ENCODE measurements at regions not wholly inside any gene's neighbourhood (a gene's known extent, or its start where the extent isn't known, plus 50 kb on each side); places are given as distances from the start of the nearest gene placed in this dataset.

- no peak for DNase-seq (ENCODE audit: low spot score)
Observed at GRCh38 chr3:72141264-72141663, 356.3 kb upstream of the PROK2 start.

DNA sequence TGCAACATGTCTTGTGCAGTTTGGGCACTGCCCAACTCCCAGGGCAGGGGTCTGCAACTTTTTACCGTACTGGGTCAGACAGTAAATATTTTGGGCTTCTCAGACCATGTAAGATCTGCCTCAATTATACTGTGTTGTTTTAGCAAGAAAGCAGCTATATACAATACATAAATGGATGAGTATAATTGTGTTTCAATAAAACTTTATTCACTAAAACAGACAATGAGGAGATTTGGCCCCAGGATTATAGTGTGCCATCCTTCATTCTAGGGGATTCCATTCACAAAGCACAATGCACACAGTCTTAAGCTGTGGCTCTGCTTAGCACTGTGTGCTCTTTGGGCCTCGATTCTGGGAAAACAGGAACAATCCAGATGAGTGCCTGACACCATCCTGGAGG, 354.4 kb upstream of the PROK2 start:
- DNase-seq (ENCODE audit: low spot score), result no peak

DNA sequence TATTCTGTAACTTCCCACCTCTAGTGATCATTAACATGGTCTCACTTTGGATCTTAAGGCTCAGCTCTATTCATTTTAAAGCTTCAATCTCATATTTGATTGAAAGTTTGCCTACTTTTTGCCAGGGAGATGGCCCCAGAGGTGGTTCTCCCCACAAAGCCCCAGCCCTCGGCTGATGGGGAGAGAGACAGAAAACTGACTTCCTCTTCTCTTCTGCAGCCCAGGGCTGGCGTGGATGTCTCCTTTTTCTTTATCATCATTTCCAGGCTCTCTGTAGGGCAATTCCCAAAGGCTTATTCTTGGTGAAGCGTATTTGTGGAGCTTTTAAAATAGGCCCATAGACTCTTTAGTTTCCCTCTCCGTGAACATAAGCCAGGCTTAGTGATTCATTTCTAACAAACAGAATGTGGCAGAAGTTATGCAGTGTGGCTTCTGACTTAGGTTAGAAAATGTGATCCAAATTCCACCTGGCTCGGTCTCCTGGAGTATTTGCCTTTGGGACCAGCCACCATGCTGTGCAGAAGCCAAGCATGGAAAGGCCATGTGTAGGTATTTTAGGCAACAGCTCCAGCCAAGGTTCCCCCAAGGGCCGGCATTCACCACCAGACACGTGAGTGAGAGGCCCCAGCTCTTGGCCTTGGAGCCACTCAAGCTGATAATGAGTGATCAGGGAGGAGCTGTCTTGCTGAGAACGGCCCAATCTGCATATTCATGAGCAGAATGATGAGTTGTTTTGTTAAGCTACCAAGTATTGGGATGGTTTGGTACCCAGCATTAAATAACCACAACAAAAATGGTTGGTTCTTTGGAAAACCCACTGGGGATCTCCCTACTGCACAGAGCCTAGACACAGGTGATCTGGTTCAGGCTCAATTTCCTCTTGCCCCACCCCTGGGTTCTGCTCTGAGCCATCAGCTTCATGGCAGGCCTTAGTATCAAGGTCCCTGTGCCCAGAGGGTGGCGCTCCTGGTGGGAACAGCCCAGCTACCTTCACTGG, 353.2 kb upstream of the PROK2 start:
- no peak for DNase-seq (ENCODE audit: low spot score)

- DNase-seq (ENCODE audit: low spot score), result no peak
Observed at GRCh38 chr3:72135636-72136035, 350.7 kb upstream of the PROK2 start.

GRCh38 chr3:72134989-72135451, 350.1 kb upstream of the PROK2 start:
- no peak for DNase-seq (ENCODE audit: low spot score)

DNA sequence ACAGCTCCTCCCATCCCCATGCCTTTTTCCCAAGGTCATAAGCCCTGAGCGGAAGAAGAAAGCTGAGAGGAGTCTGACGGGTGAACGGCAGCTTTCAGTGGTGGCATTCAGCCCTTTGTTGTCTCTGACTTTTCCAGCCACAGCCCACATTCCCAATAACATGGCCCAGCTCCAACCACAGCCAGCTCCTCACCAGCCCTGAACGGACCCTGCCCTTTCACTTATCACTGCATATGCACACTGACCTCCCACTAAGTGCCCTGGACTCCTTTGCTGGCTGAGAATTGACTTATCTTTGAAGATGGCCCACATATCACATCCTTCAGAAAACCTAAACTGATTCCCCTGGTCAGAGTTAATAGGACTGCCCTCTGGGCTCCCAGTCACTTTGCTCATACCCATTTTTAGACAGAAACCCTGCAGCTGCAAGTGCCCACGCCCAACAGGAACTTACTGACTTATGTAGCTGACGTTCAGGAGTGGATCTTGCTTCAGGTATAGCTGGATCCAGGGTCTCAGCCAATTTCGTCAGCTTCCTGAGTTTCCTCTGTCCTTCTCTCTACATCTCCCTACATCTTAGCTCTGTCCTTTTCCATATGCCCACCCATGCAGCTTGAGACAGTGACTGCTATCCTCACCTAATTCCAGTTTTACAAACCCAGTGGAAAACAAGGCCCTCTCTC, 348.5 kb upstream of the PROK2 start:
- DNase-seq (ENCODE audit: low spot score), result no peak

GRCh38 chr3:72131899-72132298, 347.0 kb upstream of the PROK2 start:
- no peak for DNase-seq (ENCODE audit: low spot score)

DNA sequence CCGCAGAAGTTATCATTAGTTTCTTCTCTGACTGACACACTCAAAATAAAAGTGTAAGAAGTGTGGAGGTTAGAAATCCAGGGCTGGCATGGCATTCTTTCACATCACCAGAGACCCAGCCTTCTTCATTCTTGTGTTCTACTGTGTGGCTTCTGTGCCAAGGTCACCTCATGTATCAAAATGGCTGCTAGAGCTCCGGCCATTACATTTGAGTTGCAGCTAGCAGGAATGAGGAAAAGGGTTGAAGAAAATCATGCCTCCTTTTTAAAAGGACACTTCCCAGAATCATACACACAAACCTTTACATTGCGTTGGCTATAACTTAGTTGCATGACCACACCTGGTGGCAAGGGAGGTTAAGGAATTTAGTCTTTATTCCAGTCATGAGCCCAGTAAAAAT, 345.6 kb upstream of the PROK2 start:
- no peak for DNase-seq (ENCODE audit: low spot score)

DNA sequence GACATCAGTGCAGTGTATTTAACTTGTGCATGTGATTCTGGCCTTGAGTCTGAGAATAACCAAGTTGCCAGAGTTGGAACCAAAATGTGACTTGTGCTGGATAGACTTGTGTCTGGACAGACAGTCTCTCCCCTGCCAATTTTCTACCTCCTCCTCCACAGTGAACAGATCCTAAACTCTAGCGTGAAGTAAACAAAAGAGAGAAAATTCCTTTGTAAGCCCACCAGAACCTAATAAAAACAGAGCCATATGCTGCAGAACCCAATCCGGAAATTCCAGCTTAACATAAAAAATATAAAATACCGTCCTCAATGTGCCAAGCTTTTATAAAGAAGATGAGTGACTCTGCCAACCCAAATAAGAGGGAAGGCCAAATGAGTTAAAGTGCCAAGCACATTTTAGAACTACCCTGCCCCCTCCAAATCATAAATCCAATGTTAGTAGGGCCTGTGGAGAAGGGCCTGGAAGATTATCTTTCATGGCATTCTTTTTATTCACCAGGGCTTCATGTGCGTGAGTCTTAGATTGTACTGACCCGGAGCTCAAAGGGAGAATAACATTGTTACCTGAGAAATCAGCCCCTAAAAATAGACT, 344.6 kb upstream of the PROK2 start:
- DNase-seq (ENCODE audit: low spot score), result no peak

DNA sequence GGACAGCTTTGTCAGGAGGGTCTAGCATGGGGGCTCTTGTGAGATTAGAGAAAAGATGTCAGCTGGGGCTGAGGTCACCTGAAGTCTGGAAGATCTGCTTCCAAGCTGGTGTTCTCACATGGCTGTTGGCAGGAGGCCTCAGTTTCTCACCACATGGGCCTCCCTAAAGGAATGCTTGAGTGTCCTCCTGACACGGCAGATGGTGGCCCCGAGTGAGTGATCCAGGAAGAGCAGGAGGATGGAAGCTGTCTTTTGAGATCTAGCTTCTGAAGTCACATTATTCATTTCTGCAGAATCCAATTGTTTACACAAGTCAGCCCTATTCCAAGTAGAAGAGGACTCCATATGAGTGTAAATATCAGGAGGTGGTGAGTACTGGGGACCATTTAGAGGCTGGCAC, 344.0 kb upstream of the PROK2 start:
- no peak for DNase-seq (ENCODE audit: low spot score)

DNA sequence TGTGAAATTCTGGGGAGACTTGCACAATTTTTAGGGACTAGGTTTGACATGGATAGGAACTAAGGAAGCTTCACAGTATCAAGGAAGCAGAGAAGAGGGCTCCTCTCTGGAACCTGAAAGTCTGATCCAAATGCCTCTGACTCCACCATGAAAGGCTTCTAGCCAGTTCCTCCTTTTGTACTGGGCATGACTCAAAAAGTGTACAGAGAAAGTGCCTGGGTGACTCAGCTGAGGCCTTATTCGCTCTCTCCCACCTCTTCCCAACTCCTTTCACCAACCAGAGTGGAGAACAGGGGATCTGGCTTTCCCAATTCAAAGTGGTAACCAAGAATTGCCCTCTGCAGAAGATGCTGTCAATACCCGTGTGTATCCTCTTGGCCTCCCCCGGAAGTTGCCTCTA, 342.9 kb upstream of the PROK2 start:
- DNase-seq (ENCODE audit: low spot score), result no peak

- DNase-seq (ENCODE audit: low spot score), result no peak
Observed at GRCh38 chr3:72127224-72127612, 342.3 kb upstream of the PROK2 start.

DNA sequence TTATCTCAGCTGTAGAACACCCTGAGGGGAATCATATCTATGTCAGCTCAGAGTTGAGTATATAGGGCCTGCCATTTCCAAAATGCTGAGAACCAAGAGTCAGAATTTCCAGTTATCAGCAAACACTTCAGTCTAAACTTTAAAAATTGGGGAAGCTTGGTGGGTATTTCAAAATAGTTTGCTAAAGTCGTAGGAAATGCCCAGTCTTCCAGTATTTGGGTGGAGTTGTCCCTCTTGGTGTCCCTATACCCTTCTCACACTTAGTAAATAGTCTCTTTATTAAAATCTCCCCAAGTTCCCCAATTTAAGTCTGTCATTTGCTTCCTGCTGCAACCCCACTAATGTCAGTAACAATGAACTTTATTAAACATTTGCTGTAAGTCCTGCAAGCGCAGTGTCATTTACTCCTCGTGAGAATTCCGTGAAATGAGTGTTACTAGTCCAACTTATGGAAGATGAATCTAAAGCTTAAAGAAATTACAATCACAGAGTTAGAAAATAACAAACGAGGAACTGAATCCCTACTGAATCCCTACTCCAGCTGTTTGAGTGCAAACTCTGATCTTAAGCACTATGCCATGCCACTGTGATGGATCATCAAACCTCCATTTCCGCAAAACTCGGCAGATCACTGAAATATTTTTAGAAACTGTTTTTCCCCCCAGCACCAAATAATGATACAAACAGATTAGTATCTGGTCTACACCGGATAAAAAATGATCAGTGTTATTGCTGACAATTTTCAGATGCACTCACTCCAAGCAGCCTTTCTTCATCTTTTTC, 341.7 kb upstream of the PROK2 start:
- no peak for DNase-seq (ENCODE audit: low spot score)

- peak; percentile 14 for DNase-seq (ENCODE audit: low spot score)
Observed at GRCh38 chr3:72123908-72124441, 339.0 kb upstream of the PROK2 start.

- DNase-seq (ENCODE audit: low spot score), result no peak
Observed at GRCh38 chr3:72120806-72121778, 336.1 kb upstream of the PROK2 start.

- DNase-seq (ENCODE audit: low spot score), result no peak
Observed at GRCh38 chr3:72120039-72120438, 335.1 kb upstream of the PROK2 start.

DNA sequence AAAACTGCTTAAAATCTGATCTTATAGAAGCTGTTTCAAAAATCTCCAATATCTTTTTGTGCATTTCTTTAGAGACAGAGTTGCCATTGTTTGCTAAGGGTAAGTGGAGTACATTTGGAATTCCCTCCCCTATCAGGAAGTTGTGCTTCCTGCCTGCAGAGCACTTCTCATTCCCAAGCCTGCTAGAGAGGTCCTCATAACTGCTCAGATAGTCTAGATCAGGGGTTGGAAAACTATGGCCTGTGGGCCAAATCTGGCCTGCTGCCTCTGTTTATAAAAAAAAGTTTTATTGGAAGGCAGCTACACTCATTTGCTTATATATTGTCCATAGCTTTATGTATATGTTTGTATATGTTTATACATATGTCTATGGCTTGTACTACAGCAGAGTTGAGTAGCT, 333.7 kb upstream of the PROK2 start:
- DNase-seq (ENCODE audit: low spot score), result no peak

DNA sequence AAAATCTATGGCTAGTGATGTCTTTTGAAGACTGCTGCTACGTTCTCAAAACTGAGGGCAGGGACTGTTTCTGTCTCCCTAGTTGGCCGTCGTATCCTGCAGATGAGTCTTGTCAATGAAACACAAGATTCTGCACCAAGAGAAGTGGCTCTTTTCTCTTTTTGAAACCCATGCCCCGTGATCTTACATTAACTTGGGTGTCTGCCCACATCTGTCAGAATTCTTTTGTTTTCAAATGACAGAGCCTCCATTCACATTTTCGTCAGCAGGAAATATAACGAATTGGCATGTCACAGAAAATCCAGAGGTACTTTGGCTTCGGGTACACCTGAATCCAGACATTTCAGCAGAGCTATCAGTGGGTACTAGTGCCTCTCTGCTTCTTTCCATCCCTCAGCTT, 331.3 kb upstream of the PROK2 start:
- no peak for DNase-seq (ENCODE audit: low spot score)

GRCh38 chr3:72115307-72115706, 330.4 kb upstream of the PROK2 start:
- no peak for DNase-seq (ENCODE audit: low spot score)

GRCh38 chr3:72114773-72115172, 329.8 kb upstream of the PROK2 start:
- no peak for DNase-seq (ENCODE audit: low spot score)

GRCh38 chr3:72113964-72114363, 329.0 kb upstream of the PROK2 start:
- no peak for DNase-seq (ENCODE audit: low spot score)
